BE2C (cell line): ENCODE measurements at regions not wholly inside any gene's neighbourhood (a gene's known extent, or its start where the extent isn't known, plus 50 kb on each side); places are given as distances from the start of the nearest gene placed in this dataset.
"Not testable (repeated sequence)": the region's sequence is repeated elsewhere in the genome, so short reads cannot be mapped to it uniquely, and the experiment has no call there.

ENCODE experiments used
- DNase-seq: peaks from one replicate; pipeline ENCODE4 v3.0.0-alpha.2; 2020
- H3K27me3 ChIP-seq: fragments of 250-450 bp; sonication (Bioruptor Pico); 2 replicates; pipeline ENCODE4 v1.5.1; 2020; ENCODE audit warnings: mild to moderate bottlenecking
- H3K36me3 ChIP-seq: fragments of 250-450 bp; sonication (Bioruptor Pico); 2 replicates; pipeline ENCODE4 v1.5.1; 2020; ENCODE audit warnings: mild to moderate bottlenecking
- H3K4me1 ChIP-seq: fragments of 250-450 bp; sonication (Bioruptor Pico); 2 replicates; pipeline ENCODE4 v1.5.1; 2020
- H3K4me3 ChIP-seq: 2 replicates; pipeline ENCODE4 v1.5.1; 2011; ENCODE audit warnings: low read depth, low read length
- H3K9me3 ChIP-seq: fragments of 250-450 bp; sonication (Bioruptor Pico); 2 replicates; pipeline ENCODE4 v1.5.1; 2020
- TF ChIP-seq, protein P1 (sequence below): IDR thresholded peaks from 2 replicates; pipeline ENCODE4 v1.5.1; 2012; ENCODE audit warnings: mild to moderate bottlenecking, low read depth, low read length

GRCh38 chr11:123357353-123357989 is 72.6 kb upstream of the GRAMD1B start:
- Histone ChIP-seq H3K4me3 (peak overlapping the region; percentile 84), H3K27me3 (no peaks in the 10 kb centered on the region), H3K9me3 (no peaks in the 10 kb centered on the region), H3K4me1 (peaks cover under 1% of the 10 kb centered on the region), H3K36me3 (no peaks in the 10 kb centered on the region)
- TF ChIP-seq, protein P1, sequence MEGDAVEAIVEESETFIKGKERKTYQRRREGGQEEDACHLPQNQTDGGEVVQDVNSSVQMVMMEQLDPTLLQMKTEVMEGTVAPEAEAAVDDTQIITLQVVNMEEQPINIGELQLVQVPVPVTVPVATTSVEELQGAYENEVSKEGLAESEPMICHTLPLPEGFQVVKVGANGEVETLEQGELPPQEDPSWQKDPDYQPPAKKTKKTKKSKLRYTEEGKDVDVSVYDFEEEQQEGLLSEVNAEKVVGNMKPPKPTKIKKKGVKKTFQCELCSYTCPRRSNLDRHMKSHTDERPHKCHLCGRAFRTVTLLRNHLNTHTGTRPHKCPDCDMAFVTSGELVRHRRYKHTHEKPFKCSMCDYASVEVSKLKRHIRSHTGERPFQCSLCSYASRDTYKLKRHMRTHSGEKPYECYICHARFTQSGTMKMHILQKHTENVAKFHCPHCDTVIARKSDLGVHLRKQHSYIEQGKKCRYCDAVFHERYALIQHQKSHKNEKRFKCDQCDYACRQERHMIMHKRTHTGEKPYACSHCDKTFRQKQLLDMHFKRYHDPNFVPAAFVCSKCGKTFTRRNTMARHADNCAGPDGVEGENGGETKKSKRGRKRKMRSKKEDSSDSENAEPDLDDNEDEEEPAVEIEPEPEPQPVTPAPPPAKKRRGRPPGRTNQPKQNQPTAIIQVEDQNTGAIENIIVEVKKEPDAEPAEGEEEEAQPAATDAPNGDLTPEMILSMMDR, result no peak
- no peak for DNase-seq

GRCh38 chr11:123356539-123356938 is 73.5 kb upstream of the GRAMD1B start:
- no peaks in the 10 kb centered on the region for H3K9me3 ChIP-seq
- H3K4me3 ChIP-seq, result no peak overlapping the region
- peaks cover 3% of the 10 kb centered on the region for H3K4me1 ChIP-seq
- H3K27me3 ChIP-seq, result no peaks in the 10 kb centered on the region
- no peaks in the 10 kb centered on the region for H3K36me3 ChIP-seq
- TF ChIP-seq, protein P1, result no peak
- no peak for DNase-seq

- no peaks in the 10 kb centered on the region for H3K36me3 ChIP-seq
- peaks cover 10% of the 10 kb centered on the region for H3K4me1 ChIP-seq
- no peak for DNase-seq
- TF ChIP-seq, protein P1, result no peak
- H3K4me3 ChIP-seq, result no peak overlapping the region
- no peaks in the 10 kb centered on the region for H3K9me3 ChIP-seq
- H3K27me3 ChIP-seq, result no peaks in the 10 kb centered on the region
These were observed 75.6 kb upstream of the GRAMD1B start for GRCh38 chr11:123354371-123354975.

GRCh38 chr11:123351375-123351774 is 78.7 kb upstream of the GRAMD1B start:
- TF ChIP-seq, protein P1, result no peak
- Histone ChIP-seq H3K4me1 (peaks cover 10% of the 10 kb centered on the region), H3K9me3 (no peaks in the 10 kb centered on the region), H3K36me3 (no peaks in the 10 kb centered on the region), H3K27me3 (no peaks in the 10 kb centered on the region), H3K4me3 (no peak overlapping the region)
- peak; percentile 71 for DNase-seq

DNA sequence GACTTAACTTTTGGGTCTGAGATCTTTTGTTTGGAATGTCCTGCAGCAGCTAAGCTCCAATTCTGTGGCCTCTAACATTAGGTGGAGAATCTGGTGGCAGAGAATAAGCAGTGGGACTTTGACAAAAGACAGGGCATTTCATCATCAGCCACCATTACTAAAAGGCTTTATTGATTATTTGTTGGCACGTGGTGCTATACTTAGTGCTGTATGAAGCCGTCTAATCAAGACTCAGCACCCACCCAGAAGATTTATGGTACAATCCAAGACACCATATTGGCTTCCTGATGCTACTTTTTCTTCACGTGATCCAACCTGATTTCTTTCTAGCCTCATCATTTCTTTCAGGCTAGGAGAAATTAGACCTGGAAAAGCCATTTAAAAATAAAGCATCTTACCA is 80.7 kb upstream of the GRAMD1B start:
- no peaks in the 10 kb centered on the region for H3K36me3 ChIP-seq
- no peak for DNase-seq
- TF ChIP-seq, protein P1, result no peak
- H3K4me1 ChIP-seq, result peaks cover 13% of the 10 kb centered on the region
- H3K9me3 ChIP-seq, result no peaks in the 10 kb centered on the region
- no peaks in the 10 kb centered on the region for H3K27me3 ChIP-seq
- no peak overlapping the region for H3K4me3 ChIP-seq

DNA sequence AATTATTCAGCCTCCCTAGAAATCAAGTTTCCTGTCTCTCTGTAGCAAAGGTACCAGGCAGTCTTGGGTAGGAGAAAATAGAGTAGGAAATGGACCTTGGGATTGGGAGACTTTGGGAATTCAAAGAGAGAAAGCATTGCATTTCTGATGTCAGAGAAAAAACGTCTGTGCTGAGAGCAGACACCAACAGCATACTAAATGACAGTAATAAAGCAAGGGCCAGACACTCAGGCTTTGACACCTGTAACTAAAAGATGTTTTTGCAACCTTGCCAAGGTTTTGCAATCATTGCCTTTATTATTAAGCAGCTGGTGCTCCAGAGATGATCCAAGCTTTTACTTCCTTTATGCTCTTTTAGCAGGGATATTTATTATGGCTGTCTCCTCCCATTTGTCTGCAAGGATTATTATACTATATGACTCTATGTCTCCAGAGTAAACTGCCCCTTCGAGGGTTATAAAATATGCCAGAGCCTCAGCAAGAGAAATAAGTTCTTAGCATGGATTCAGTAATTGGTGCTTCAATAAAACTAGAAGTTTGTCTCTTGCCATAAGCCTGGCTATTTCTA is 85.2 kb upstream of the GRAMD1B start:
- TF ChIP-seq, protein P1, result no peak
- DNase-seq, result no peak
- H3K4me3 ChIP-seq, result no peak overlapping the region

GRCh38 chr11:123344188-123344587 is 85.9 kb upstream of the GRAMD1B start:
- H3K36me3 ChIP-seq, H3K4me1 ChIP-seq, H3K27me3 ChIP-seq, DNase-seq, H3K9me3 ChIP-seq, H3K4me3 ChIP-seq: not testable (repeated sequence)

More for the DNA sequence above, 85.2 kb upstream of the GRAMD1B start:
- Histone ChIP-seq H3K4me1 (0 out of 2 replicates have a peak, but pooled peaks cover 3% of the 10 kb centered on the region), H3K9me3 (no peaks in the 10 kb centered on the region), H3K36me3 (no peaks in the 10 kb centered on the region), H3K27me3 (no peaks in the 10 kb centered on the region)
